ENCODE measurements at regions not wholly inside any gene's neighbourhood (a gene's known extent, or its start where the extent isn't known, plus 50 kb on each side); places are given as distances from the start of the nearest gene placed in this dataset.
"Not testable (repeated sequence)": the region's sequence is repeated elsewhere in the genome, so short reads cannot be mapped to it uniquely, and the experiment has no call there.

DNA sequence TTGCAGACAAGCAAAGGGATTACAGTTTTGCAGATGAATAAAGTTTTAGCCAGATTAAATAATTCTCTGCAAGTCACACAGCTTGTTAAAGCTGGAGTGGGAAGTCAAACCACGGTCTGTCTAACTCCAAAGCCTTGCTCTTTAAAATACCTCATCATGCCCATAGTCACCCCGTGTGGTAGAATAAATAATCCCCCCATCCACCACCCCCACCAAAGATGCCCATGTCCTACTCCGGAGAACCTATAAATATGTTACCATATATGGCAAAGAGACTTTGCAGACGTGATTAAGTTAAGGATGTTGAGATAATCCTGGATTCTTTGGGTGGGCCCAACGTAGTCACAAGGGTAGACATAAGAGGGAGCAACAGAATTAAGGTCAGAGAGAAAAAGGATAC lies 118.7 kb downstream of the BEND2 start:
- no peak for DNase-seq

DNA sequence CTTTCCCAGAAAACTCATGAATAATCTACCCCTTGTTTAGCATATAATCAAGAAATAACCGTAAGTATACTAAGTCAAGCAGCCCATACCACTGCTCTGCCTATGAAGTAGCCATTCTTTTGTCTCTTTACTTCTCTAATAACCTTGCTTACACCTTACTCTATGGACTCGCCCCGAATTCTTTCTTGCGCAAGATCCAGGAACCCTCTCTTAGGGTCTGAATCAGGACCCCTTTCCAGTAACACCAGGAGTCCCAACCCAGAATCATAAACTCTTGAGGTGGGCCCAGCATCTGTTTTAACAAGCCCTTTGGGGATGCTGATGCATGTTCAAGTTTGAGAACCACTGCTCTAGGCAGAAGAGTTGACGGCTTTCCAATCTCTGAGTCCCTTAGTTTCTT lies 119.6 kb downstream of the BEND2 start:
- no peak for DNase-seq

DNA sequence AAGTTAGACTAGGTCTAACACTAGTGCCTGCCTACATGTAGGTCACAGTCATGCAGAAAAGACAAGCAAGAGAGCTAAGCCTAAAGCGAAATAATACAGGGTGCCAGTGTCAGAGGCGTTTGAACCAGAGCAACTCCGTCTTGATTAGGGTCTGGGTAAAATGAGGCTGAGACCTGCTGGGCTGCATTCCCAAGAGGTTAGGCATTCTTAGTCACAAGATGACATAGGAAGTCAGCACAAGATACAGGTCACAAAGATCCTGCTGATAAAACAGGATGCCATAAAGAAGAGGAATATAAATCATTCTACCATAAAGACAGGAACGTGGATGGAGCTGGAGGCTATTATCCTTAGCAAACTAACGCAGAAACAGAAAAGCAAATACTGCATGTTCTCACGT lies 120.9 kb downstream of the BEND2 start:
- no peak for DNase-seq

DNA sequence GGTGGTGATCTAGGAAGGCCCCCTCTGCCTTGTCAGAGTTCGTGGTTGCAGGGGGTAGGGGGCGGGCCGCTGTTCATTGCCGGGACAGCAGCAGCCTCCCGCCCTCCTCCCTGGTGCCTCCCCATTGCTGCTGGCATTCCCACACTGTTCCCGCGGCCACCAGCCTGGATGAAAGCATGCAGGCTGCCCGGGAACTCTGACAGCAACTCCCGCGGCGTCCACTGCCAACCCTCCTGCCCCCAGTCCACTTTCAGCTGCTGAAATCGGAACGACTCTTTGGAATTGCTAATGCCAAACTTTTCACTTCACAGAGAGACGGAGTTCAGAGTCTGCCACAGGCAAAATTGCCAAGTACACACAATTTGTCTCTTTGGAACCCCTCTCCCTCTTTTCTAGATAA lies 121.9 kb downstream of the BEND2 start:
- no peak for DNase-seq

DNA sequence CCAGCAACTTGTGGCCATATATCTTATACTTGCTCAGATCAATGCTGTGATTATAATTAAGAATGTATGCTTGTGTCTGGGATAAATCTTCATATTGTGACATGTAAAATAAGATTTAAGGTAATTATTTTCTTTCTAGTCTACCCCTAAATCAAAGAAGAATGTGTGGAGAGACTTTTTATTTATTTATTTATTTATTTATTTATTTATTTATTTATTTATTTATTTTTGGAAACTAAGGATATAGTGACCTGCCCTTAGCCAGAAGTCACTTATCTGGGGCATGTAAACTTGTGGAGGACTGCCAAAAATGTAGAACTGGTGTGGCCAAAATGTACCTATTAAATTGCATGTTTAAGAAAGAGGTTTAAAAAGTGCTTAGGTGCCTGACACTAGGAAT lies 144.3 kb downstream of the BEND2 start:
- DNase-seq = no peak

DNA sequence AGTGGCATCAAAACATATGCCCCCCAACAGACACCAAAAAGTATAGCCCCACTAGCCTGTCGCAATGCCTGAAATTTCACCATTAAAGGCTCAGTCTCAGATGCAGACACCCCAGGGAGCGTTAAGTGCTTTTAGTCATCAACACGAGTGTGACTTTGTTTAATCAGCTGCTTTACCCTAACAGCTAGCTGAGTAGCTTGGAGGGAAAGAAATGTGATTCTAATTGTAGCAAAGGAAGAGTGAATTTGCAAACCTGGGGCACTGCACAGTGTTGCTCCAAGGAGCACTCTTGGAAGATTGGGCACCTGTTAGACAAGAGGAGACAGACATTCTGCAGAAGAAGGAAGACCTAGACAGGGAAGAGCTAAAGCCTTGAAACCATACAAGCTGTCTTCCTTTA lies 145.1 kb downstream of the BEND2 start:
- no peak for DNase-seq

DNA sequence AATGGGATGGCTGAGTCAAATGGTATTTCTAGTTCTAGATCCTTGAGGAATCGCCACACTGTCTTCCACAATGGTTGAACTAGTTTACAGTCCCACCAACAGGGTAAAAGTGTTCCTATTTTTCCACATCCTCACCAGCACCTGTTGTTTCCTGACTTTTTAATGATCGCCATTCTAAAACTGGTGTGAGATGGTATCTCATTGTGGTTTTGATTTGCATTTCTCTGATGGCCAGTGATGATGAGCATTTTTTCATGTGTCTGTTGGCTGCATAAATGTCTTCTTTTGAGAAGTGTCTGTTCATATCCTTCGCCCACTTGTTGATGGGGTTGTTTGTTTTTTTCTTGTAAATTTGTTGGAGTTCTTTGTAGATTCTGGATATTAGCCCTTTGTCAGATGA lies 152.6 kb downstream of the BEND2 start:
- DNase-seq = not testable (repeated sequence)

DNA sequence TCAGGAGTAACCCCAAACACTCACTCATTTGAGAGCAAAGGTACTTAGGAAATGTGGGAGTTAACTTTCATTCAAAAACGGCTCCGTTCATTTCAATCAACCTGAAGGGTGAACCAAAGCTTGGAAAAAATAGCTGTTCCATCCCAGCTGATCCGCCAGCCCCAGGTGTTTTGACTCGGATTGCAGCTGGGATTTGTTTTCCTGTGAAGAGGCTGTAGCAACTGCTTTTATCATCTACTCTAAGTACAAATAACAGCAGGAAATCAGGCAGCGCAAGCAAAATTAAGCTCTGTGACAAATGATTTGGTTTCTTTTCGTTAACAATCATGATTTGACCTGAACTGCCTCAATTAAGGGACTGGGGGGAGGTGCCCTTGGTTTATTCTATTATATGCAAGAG lies 154.7 kb downstream of the BEND2 start:
- no peak for DNase-seq

DNA sequence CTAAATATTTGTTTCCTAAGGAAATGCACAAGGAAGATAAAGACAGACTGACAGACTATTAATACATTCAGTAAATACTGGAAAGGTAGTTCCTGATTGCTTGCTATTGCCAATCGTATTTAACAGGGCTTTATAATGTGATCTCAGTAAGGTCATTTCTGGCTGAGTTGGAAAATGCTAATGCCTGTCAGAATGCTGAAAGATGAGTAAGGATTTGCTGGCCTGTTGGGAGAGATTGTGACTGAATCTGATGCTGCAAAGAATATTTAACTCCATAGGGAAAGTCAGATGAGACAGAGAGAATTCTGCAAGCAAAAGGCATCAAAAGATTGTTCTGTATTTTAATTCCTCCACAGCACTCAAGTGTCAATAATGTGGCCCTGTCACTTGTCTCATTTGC lies 169.0 kb downstream of the BEND2 start:
- no peak for DNase-seq

DNA sequence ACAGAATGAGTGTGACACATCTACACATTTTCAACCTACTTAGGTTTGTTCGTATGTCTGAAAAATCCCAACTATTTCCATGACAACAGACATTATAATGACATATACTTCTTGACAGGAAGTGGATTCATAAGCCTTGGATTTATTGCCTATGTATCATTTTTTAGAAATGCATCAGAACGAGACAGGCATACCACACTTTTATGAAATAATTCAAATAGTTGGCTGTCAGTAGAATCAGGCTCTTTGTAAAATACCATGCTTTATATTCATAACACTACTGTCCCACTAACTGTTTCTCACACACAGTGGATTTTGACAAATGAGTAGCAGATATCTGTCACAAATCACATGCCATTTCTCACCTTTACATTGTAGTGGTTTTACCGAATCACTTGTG lies 173.2 kb downstream of the BEND2 start:
- no peak for DNase-seq

DNA sequence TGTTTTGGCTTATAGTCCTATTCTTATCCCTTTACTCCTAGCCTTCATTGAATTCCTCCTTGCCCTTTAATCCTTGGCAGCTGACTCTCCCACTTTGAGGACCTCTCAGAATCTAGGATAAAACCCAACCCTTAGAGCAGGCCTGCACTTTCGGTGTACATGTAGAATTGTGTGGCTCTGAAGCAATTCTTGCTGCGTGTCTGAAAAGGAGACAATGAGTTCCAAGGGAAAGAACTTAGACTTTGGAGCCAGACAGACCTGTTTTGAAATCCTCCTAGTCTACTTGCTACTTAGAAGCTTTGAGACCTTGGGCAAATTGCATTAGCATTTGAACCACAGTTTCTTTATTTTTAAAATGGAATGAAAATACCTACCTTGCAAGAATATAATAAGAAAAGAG lies 175.2 kb downstream of the BEND2 start:
- no peak for DNase-seq

DNA sequence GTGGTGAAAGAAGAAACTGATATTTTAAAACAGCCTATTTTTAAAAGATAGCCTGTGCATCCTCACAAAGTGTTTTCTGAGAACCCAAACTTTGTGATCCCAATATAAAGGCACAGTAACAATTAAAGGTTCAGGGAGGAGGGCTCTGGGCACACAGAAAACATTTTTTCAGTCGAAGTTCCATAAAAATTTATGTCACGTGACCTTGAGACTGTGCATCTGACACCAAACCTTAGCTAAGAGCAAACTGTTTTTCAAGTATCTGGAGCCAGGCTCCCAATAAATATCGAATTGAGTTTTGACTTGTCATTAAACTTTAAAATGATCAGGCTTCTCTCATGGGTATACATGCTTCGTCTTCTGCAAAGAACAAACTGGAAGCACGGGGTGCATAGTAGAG lies 177.9 kb downstream of the BEND2 start:
- DNase-seq = no peak

DNA sequence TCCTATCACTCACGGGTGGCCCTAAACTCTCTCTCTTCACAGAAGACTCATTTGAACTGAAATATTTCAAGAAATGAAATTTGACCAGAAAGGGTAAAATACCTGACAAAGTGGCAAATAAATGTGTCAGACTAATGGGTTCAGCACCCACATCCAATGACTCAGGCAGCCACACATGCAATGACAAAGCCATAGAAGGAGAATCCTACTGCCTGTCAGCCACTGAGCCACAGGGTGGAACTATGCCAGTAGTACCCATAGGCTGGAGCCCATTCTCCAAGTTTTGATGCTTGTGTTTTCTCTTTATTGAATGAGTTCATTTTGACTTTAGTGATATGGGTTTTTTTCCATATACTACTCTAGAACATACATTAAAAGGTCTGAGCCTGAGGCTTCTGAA lies 179.0 kb downstream of the BEND2 start:
- DNase-seq = no peak

DNA sequence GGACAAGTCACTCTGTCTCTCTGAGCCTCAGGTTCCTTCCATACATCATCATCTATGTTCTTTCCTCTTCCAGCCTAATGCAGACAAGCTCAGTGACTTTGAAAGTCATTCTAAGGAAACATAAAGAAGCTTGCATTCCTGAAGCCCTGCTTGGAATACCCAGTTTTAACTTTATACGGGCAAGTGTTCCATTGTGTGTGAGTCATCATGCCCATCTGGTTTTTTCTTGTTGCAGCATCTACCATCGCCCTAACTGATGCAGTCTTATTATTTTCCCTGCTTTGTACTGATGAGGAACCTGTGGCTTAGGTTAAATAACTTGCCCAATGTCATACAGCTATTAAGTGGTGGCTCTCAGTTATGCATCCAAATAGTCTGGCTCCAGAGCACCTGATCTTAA lies 177.9 kb upstream of the RAI2 start:
- no peak for DNase-seq

DNA sequence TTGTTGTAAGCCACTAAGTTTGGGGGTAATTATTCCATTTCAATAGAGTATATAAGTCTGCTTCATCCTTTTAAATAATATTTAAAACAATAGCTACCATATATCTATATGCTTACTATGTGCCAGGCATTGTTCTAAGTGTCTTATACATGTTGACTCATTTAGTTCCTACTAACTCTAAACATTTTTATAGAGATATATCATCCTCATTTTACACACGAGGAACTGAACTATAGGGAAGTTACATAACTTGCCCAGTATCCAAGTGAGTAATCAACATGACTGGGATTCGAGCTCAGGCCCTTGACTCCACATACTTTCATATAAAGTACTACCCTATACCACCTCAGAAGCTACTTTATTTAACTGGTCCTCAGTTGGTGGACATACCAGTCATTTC lies 175.3 kb upstream of the RAI2 start:
- DNase-seq = no peak

DNA sequence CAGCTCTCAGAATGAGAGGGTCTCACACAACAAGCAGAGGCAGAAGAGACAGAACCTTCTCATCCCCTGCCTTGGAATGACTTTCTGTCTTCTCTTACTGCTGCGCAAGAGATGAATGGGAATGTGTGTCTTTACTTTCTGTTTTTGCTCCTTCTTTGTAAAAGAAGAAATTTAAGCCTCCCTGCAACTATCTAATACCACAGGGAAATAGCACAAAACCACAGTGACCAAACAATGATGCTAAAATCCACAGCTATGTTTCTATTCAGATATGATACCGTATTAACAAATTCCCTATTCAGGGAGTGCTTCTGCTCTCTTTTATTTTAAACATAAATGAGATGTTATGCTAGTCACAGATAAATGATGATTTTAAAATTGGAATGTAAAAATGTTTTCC lies 173.8 kb upstream of the RAI2 start:
- no peak for DNase-seq

DNA sequence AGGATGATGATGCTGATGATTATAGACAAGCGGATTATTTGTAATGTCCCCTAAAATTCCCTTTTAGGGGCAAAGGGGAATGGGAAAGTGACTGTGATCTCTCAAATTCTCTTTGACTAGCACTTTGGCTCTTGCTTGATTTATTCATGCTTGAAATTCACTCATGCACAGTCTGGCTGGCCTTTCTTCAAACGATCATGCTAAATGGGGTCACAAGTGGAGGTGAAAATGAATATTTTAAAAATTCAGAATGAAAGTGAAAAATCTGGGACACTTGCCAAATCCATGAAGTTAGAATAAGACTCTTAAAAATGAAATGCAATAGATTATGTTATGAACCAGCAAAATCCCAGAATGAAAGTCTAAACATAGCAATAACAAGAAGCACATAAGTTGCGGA lies 173.4 kb upstream of the RAI2 start:
- no peak for DNase-seq

DNA sequence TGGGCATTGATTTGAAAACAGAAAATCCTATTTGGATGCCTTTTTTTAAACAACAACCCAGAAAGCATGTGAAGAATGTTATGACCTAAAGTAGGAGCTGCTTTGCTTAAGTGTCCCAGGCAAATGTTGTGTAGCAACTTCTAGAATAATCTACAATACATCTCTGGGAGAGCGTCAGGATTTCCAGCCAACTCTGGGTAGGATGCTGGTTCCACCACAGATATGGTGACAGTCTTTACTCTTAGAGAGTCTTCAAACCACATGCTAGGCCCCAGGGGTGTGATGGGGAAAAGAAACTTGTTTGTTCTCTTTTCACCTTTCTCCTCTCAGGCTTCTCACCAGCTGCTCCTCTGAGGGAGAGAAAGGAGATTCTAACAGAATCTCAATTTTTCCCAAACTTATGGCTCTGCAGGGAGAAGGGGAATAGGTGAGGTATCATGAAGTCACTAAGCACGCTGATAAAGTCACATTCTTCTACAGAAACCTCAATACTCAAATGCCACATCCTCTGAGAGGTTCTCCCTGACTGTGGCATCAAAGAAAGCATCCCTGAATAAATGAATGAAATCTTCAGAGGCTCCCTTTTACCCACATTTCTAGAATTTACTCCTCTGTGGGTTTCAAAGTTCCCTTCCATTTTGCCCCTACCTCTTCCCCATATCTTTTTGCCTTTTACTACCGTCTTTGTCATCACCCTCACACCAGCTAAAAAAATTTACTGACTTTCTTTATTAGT lies 171.6 kb upstream of the RAI2 start:
- no peak for DNase-seq

DNA sequence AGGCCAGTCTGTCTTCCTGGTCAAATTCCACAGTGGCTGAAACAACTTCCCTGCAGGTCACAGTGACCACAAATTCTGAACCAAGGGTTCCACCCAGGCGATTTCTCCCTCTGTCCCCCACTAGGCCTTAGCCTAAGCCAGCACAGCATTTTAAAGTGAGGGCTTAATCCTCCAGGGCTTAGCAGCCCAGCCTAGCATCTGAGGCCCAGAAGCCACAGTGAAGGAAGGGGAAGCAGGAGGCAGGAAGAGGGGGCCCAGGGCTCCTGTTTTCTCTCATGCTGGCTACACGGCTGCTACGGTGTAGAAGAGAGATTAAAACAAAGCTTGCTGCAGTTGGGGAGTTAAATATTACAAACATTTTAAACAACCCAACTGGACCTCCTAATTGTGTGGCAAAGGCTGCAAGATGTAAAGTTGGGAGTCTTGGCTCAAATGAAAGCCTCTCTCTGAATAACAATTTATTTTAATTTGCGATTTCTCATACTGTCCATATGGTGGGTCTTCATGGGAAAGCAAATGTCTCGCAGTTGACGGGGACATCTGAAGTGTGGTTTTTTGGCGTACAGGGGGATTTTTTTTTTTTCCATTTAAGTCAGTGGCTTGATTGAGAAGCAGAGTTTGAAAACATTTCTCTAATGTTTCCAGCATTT lies 170.8 kb upstream of the RAI2 start:
- no peak for DNase-seq

DNA sequence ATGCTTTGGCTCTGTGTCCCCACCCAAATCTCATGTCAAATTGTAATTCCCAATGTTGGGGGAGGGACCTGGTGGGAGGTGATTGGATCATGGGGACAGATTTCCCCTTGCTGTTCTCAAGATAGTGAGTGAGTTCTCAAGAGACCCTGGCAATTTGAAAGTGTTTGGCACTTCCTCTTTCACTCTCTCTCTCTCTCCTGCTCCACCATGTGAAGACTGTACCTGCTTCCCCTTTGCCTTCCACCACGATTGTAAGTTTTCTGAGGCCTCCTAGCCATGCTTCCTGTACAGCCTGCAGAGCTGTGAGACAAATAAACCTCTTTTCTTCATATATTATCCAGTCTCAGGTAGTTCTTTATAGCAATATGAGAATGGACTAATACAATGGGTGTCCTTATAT lies 169.6 kb upstream of the RAI2 start:
- DNase-seq = not testable (repeated sequence)

DNA sequence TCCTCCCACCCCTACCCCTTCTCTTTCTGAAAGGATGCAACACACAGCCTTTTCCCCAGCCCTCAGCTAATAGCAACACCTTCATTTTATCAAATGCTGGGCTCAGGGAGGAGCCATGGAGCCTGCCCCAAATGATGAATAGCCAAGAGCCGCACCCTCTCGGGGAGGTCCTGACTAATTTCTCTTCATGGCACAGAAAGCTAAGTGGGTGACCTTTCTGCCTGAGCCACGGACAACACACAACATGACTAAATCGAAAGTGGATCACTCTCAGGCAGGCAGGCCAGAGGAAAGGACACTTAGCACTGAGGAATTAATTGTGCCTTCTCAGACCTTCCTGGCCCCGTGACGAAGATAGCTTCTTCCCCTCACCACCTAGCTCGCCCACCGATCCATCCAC lies 165.1 kb upstream of the RAI2 start:
- DNase-seq = no peak

DNA sequence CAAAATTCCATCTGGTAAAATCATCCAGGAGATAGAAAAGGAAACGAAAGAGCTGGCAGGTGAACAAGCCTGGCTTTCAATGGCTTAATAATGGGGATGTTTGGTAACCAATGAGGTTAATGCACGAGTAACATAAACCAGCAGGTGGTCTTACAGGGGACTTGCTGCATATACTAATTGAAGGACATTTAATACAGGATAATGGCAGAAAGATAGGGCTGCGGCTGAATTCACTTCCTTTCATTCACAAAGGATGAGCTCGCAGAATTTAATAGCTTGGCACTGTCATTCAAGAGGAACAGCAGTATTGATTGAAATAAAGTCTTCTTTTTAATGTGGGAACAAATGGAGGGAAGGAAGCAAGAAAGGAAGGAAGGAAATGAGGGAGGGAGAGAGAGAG lies 156.3 kb upstream of the RAI2 start:
- no peak for DNase-seq

DNA sequence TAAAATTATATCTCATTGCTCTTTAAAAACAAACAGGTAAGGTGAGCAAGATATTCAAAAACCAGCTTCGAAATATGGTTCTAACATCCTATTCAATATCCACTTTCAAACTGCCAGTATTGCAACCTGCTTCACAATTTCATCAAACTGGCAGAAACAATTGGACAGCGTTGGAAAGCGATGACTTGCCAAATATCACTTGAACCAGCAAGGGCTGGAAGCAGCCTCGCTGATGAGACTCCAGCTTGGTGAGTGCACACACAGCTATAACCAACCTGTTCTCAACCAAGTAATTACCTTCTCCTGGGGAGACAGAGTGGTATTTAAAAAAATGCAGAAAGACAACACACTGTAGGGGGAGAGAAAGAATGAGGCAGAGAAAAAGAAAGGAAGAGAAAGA lies 155.8 kb upstream of the RAI2 start:
- no peak for DNase-seq

DNA sequence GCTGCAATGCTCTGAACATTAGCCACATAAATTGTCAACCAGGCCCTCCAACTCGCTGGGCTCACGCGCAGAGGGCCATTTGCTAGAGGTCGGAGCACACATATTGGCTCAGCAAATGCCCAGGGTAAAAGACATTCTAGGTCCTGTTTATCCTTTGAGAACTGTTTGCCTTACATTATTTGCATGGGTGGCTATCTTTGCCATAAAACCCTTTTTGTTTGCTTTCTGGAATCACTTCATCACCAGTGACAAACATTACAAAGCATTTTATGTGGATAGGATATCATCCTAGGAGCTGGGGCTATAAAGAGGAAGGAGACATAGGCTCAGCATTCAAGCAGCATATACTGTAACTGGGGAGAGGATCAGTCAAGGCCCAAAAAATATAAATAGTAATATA lies 149.2 kb upstream of the RAI2 start:
- DNase-seq = no peak
